Right ventricle myocardium inferior (tissue), 1 donor: ENCODE measurements at regions not wholly inside any gene's neighbourhood (a gene's known extent, or its start where the extent isn't known, plus 50 kb on each side); places are given as distances from the start of the nearest gene placed in this dataset.

ENCODE experiments used
- ATAC-seq: fragments of 200-7000 bp; cut with Tn5 transposase; one replicate; pipeline ENCODE4 v1.9.1; 2020; ENCODE audit warnings: mild to moderate bottlenecking, moderate library complexity
- DNase-seq: peaks from one replicate; pipeline ENCODE4 v3.0.0; 2021; ENCODE audit errors: missing footprints
- intact Hi-C: fragments of 100-400 bp; cut with DNase I; formaldehyde crosslinking; loops from one replicate; pipeline ENCODE4 v1.11.0; 2022
- donor health status: DM: no; HTN: yes; CAD: no; lungs with severe emphysema.

- DNase-seq (no peak), ATAC-seq (no peak)
- intact Hi-C loops = no loop called here
Measured at GRCh38 chr18:24762511-24762910, 302.1 kb downstream of the HRH4 start.

- DNase-seq = peak; percentile 72
- intact Hi-C loops = no loop called here
- ATAC-seq = peak; percentile 86
Measured at GRCh38 chr18:24763765-24764513, 303.5 kb downstream of the HRH4 start.

GRCh38 chr18:24764766-24765165 lies 304.3 kb downstream of the HRH4 start:
- intact Hi-C loops = no loop called here
- DNase-seq (no peak), ATAC-seq (no peak)

GRCh38 chr18:24766376-24766775 lies 305.9 kb downstream of the HRH4 start:
- intact Hi-C loops = no loop called here
- no peak for DNase-seq
- ATAC-seq = no peak

- DNase-seq = no peak
- no peak for ATAC-seq
- intact Hi-C loops = no loop called here
Measured at GRCh38 chr18:24770311-24771024, 310.0 kb downstream of the HRH4 start.

GRCh38 chr18:24771300-24771699 lies 310.9 kb downstream of the HRH4 start:
- intact Hi-C loops = no loop called here
- DNase-seq (no peak), ATAC-seq (no peak)

- DNase-seq = no peak
- intact Hi-C loops = no loop called here
- no peak for ATAC-seq
Measured at GRCh38 chr18:24773101-24773500, 312.7 kb downstream of the HRH4 start.

- no peak for ATAC-seq
- intact Hi-C loops = no loop called here
- no peak for DNase-seq
Measured at GRCh38 chr18:24776019-24776418, 315.6 kb downstream of the HRH4 start.

GRCh38 chr18:24778810-24779418 lies 318.5 kb downstream of the HRH4 start:
- intact Hi-C loops = no loop called here
- no peak for DNase-seq
- ATAC-seq = no peak

- intact Hi-C loops = no loop called here
- DNase-seq (no peak), ATAC-seq (no peak)
Measured at GRCh38 chr18:24782566-24782965, 322.1 kb downstream of the HRH4 start.

GRCh38 chr18:24785019-24785418 lies 324.6 kb downstream of the HRH4 start:
- DNase-seq (no peak), ATAC-seq (no peak)
- intact Hi-C loops = no loop called here

- DNase-seq (no peak), ATAC-seq (no peak)
- intact Hi-C loops = no loop called here
Measured at GRCh38 chr18:24786027-24786426, 325.6 kb downstream of the HRH4 start.

- DNase-seq (no peak), ATAC-seq (no peak)
- intact Hi-C loops = no loop called here
Measured at GRCh38 chr18:24790347-24790746, 329.9 kb downstream of the HRH4 start.

GRCh38 chr18:24791751-24792545 lies 331.5 kb downstream of the HRH4 start:
- ATAC-seq (no peak), DNase-seq (no peak)
- intact Hi-C loops = no loop called here

- intact Hi-C loops = no loop called here
Measured at GRCh38 chr18:24793742-24794141, 333.3 kb downstream of the HRH4 start.

GRCh38 chr18:24795129-24795528 lies 334.7 kb downstream of the HRH4 start:
- ATAC-seq = no peak
- DNase-seq = no peak
- intact Hi-C loops = no loop called here

More at GRCh38 chr18:24793742-24794141, 333.3 kb downstream of the HRH4 start:
- ATAC-seq (no peak), DNase-seq (no peak)

- intact Hi-C loops = no loop called here
Measured at GRCh38 chr18:24797981-24798380, 337.5 kb downstream of the HRH4 start.

GRCh38 chr18:24799176-24799575 lies 338.7 kb downstream of the HRH4 start:
- ATAC-seq (no peak), DNase-seq (no peak)
- intact Hi-C loops = no loop called here

More at GRCh38 chr18:24797981-24798380, 337.5 kb downstream of the HRH4 start:
- DNase-seq = no peak
- no peak for ATAC-seq

GRCh38 chr18:24799720-24800119 lies 339.3 kb downstream of the HRH4 start:
- DNase-seq (no peak), ATAC-seq (no peak)
- intact Hi-C loops = no loop called here
